ENCODE measurements at regions not wholly inside any gene's neighbourhood (a gene's known extent, or its start where the extent isn't known, plus 50 kb on each side); places are given as distances from the start of the nearest gene placed in this dataset.

DNA sequence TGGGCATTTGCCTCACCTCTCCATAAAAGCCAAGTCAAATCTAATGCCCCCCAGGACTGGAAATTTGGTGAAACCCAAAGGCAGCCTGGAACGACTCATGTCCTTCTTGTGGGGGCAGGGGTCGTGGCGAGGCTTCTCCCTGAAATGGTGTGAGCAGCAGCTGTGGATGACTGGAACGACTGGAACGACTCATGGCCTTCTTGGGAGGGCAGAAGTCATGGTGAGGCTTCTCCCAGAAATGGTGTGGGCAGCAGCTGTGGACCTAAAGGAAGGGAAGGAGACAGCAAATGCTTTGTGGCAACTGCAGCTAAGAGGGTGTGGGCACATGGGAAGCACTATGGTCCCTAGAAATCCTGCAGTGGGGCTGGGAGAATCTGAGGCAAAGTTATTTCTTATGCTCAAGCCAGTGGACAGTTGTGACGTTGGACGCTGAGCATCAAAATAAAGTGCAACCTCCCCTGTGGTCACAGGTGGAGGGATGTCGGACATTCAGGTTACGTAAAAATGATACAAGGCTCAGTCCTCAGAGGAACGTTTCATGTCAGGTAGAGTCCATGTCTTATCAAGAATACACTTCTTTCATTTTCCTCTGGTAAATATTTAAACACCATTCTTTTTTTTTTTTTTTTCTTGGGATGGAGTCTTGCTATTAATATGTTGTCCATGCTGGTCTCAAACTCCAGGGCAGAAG lies 107.0 kb upstream of the KIF5B start:
- peak overlapping the region in 1 of 3 experiments; percentile 42; a peak in 1 of 6 replicates for H3K4me3 ChIP-seq (replicated peaks in 1 of 3; ENCODE audit: insufficient read depth in 1 of 3, low read depth in 2 of 3, low read length in 3 of 3)
- BruUV-seq (replicated peaks), result no TSS peak

More for the DNA sequence above, 107.0 kb upstream of the KIF5B start:
- intact Hi-C loops (cut with micrococcal nuclease; ENCODE audit: unreplicated experiment) (no loop called here), in situ Hi-C loops (cut with HindIII; ENCODE audit: extremely low pct_ligation_motif_present, low pct_unique_long_range_greater_than_20kb) (no loop called here)
- FAIRE-seq, result no peak
- CTCF ChIA-PET (ENCODE audit: low intra/inter-chr PET ratio, low total read pairs), result no interaction called here
- Histone ChIP-seq H3K79me2 (ENCODE audit: insufficient read depth, low read length) (no peaks in the 10 kb centered on the region), H3K27ac (ENCODE audit: extremely low read length, insufficient read depth, low read length) (no peak overlapping the region), H3K4me2 (ENCODE audit: low read depth, low read length) (peak overlapping the region; percentile 63), H3K27me3 (ENCODE audit: control insufficient read depth in 1 of 2, insufficient read depth in 2 of 2, low read length in 2 of 2) (no peaks in the 10 kb centered on the region; a peak in 1 of 5 replicates), H2AFZ (ENCODE audit: low read length) (peak overlapping the region; percentile 69), H3K9ac (ENCODE audit: insufficient read depth, low read depth, low read length) (peak overlapping the region; percentile 23; the same call in 1 of the 2 replicates), H3K4me1 (ENCODE audit: insufficient read depth, low read length) (peaks cover 55% of the 10 kb centered on the region), H4K20me1 (ENCODE audit: insufficient read depth, low read length) (no peaks in the 10 kb centered on the region), H3K36me3 (replicated peaks in 1 of 2; ENCODE audit: control insufficient read depth in 1 of 2, insufficient read depth in 2 of 2, low read length in 2 of 2) (no peaks in the 10 kb centered on the region), H3K9me3 (ENCODE audit: low read length) (no peaks in the 10 kb centered on the region)
- TF ChIP-seq NFE2L1 (CRISPR knock-in tag; IDR thresholded peaks at IDR 0.05; ENCODE audit: borderline replicate concordance) (no peak), DPF2 (CRISPR knock-in tag; IDR thresholded peaks at IDR 0.05; ENCODE audit: borderline replicate concordance, low read depth) (no peak), ZNF7 (CRISPR knock-in tag; IDR thresholded peaks at IDR 0.05) (no peak), ZNF3 (CRISPR knock-in tag; IDR thresholded peaks at IDR 0.05) (no peak), FOXK1 (CRISPR knock-in tag; IDR thresholded peaks at IDR 0.05; ENCODE audit: borderline replicate concordance, low read depth) (no peak), ZNF567 (CRISPR knock-in tag; IDR thresholded peaks at IDR 0.05; ENCODE audit: borderline replicate concordance) (no peak), ZNF205 (CRISPR knock-in tag; IDR thresholded peaks at IDR 0.05) (no peak), ZNF224 (CRISPR knock-in tag; IDR thresholded peaks at IDR 0.05) (no peak), ZSCAN25 (CRISPR knock-in tag; IDR thresholded peaks at IDR 0.05) (no peak), HDAC6 (IDR thresholded peaks at IDR 0.05; ENCODE audit: low read depth, low read length) (no peak), ZSCAN9 (CRISPR knock-in tag; IDR thresholded peaks at IDR 0.05; ENCODE audit: borderline replicate concordance) (no peak), ZSCAN29 (CRISPR knock-in tag; conservative IDR thresholded peaks at IDR 0.05) (no peak), RCOR2 (CRISPR knock-in tag; IDR thresholded peaks at IDR 0.05) (no peak), PHF5A (CRISPR knock-in tag; IDR thresholded peaks at IDR 0.05; ENCODE audit: low read depth, unreplicated experiment) (no peak), ZNF124 (CRISPR knock-in tag; IDR thresholded peaks at IDR 0.05) (no peak)
- TF ChIP-seq, protein P1, sequence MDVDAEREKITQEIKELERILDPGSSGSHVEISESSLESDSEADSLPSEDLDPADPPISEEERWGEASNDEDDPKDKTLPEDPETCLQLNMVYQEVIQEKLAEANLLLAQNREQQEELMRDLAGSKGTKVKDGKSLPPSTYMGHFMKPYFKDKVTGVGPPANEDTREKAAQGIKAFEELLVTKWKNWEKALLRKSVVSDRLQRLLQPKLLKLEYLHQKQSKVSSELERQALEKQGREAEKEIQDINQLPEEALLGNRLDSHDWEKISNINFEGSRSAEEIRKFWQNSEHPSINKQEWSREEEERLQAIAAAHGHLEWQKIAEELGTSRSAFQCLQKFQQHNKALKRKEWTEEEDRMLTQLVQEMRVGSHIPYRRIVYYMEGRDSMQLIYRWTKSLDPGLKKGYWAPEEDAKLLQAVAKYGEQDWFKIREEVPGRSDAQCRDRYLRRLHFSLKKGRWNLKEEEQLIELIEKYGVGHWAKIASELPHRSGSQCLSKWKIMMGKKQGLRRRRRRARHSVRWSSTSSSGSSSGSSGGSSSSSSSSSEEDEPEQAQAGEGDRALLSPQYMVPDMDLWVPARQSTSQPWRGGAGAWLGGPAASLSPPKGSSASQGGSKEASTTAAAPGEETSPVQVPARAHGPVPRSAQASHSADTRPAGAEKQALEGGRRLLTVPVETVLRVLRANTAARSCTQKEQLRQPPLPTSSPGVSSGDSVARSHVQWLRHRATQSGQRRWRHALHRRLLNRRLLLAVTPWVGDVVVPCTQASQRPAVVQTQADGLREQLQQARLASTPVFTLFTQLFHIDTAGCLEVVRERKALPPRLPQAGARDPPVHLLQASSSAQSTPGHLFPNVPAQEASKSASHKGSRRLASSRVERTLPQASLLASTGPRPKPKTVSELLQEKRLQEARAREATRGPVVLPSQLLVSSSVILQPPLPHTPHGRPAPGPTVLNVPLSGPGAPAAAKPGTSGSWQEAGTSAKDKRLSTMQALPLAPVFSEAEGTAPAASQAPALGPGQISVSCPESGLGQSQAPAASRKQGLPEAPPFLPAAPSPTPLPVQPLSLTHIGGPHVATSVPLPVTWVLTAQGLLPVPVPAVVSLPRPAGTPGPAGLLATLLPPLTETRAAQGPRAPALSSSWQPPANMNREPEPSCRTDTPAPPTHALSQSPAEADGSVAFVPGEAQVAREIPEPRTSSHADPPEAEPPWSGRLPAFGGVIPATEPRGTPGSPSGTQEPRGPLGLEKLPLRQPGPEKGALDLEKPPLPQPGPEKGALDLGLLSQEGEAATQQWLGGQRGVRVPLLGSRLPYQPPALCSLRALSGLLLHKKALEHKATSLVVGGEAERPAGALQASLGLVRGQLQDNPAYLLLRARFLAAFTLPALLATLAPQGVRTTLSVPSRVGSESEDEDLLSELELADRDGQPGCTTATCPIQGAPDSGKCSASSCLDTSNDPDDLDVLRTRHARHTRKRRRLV (CRISPR knock-in tag; IDR thresholded peaks at IDR 0.05), result no peak
- TF ChIP-seq, protein P2, sequence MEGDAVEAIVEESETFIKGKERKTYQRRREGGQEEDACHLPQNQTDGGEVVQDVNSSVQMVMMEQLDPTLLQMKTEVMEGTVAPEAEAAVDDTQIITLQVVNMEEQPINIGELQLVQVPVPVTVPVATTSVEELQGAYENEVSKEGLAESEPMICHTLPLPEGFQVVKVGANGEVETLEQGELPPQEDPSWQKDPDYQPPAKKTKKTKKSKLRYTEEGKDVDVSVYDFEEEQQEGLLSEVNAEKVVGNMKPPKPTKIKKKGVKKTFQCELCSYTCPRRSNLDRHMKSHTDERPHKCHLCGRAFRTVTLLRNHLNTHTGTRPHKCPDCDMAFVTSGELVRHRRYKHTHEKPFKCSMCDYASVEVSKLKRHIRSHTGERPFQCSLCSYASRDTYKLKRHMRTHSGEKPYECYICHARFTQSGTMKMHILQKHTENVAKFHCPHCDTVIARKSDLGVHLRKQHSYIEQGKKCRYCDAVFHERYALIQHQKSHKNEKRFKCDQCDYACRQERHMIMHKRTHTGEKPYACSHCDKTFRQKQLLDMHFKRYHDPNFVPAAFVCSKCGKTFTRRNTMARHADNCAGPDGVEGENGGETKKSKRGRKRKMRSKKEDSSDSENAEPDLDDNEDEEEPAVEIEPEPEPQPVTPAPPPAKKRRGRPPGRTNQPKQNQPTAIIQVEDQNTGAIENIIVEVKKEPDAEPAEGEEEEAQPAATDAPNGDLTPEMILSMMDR (CRISPR knock-in tag; IDR thresholded peaks at IDR 0.05), result no peak
- POLR2A ChIA-PET, result no interaction called here
- 18% methylated on average over 8 of the region's 10 CpGs for WGBS (ENCODE audit: low lambda C conversion rate)
- ATAC-seq, result peak; percentile 21; the same call in 2 of the 3 replicates
- DNase-seq (ENCODE audit: low spot score), result no peak
